ENCODE measurements at regions not wholly inside any gene's neighbourhood (a gene's known extent, or its start where the extent isn't known, plus 50 kb on each side); places are given as distances from the start of the nearest gene placed in this dataset.

- H3K27me3 Mint-ChIP-seq (ENCODE audit: low read depth in 3 of 3): peaks cover 5 to 13% (median 8%) of the 10 kb centered on the region in 3 donors
- H3K36me3 Mint-ChIP-seq: peaks cover 0 to 2% (median 0%) of the 10 kb centered on the region in 3 donors
- no peak overlapping the region for H3K4me3 Mint-ChIP-seq
- peaks cover 0 to 4% of the 10 kb centered on the region in 2 donors for H3K4me1 Mint-ChIP-seq
- H3K27ac Mint-ChIP-seq: no peak overlapping the region
- peak; percentile 15 to 59 (median 37) for DNase-seq
- H3K9me3 Mint-ChIP-seq: peaks cover 4 to 8% (median 4%) of the 10 kb centered on the region in 6 donors
Measured at GRCh38 chr21:45592208-45592619, 50.0 kb upstream of the SLC19A1 start.

GRCh38 chr21:45592626-45593134, 50.4 kb upstream of the SLC19A1 start:
- Mint-ChIP-seq H3K36me3 (no peaks in the 10 kb centered on the region), H3K9me3 (peaks cover 0 to 4% (median 2%) of the 10 kb centered on the region in 6 donors), H3K27me3 (ENCODE audit: low read depth in 3 of 3) (peaks cover 5 to 10% (median 6%) of the 10 kb centered on the region in 3 donors), H3K4me1 (peaks cover 0 to 4% of the 10 kb centered on the region in 2 donors), H3K27ac (peak overlapping the region in 1 of 6 donors; percentile 65), H3K4me3 (no peak overlapping the region)
- DNase-seq: no peak

GRCh38 chr21:45593162-45594022, 50.1 kb upstream of the PCBP3 start:
- H3K9me3 Mint-ChIP-seq: peaks cover 0 to 4% (median 0%) of the 10 kb centered on the region in 6 donors
- no peak overlapping the region for H3K4me3 Mint-ChIP-seq
- H3K36me3 Mint-ChIP-seq: no peaks in the 10 kb centered on the region
- peaks cover 0 to 8% (median 6%) of the 10 kb centered on the region in 3 donors for H3K27me3 Mint-ChIP-seq (ENCODE audit: low read depth in 3 of 3)
- no peak for DNase-seq
- peaks cover 0 to 4% of the 10 kb centered on the region in 2 donors for H3K4me1 Mint-ChIP-seq
- H3K27ac Mint-ChIP-seq: peak overlapping the region in 1 of 6 donors; percentile 65

All from immature natural killer cell (primary cell).